CD4-positive, alpha-beta T cell treated with Interleukin-4 for 4 hours (primary cell): ENCODE measurements at regions not wholly inside any gene's neighbourhood (a gene's known extent, or its start where the extent isn't known, plus 50 kb on each side); places are given as distances from the start of the nearest gene placed in this dataset.
"Not testable (repeated sequence)": the region's sequence is repeated elsewhere in the genome, so short reads cannot be mapped to it uniquely, and the experiment has no call there.

Source experiments
- DNase-seq: peaks from one replicate; pipeline ENCODE4 v3.0.0-alpha.2; 2020

DNA sequence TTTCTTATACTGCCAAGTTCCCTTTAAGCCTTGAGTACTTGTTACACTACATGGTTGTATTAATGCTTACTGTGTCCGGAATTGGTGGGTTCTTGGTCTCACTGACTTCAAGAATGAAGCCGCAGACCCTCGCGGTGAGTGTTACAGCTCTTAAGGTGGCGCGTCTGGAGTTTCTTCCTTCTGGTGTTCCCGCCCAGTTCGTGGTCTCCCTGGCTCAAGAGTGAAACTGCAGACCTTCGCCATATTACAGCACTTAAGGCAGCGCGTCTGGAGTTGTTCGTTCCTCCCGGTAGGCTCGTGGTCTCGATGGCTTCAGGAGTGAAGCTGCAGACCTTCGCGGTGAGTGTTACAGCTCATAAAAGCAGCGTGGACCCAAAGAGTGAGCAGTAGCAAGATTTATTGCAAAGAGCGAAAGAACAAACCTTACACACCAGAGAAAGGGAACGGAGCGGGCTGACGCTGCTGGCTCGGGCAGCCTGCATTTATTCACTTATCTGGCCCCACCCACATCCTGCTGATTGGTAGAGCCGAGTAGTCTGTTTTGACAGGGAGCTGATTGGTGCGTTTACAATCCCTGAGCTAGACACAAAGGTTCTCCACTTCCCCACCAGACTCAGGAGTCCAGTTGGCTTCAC lies 1171.3 kb upstream of the B3GALT2 start:
- not testable (repeated sequence) for DNase-seq

DNA sequence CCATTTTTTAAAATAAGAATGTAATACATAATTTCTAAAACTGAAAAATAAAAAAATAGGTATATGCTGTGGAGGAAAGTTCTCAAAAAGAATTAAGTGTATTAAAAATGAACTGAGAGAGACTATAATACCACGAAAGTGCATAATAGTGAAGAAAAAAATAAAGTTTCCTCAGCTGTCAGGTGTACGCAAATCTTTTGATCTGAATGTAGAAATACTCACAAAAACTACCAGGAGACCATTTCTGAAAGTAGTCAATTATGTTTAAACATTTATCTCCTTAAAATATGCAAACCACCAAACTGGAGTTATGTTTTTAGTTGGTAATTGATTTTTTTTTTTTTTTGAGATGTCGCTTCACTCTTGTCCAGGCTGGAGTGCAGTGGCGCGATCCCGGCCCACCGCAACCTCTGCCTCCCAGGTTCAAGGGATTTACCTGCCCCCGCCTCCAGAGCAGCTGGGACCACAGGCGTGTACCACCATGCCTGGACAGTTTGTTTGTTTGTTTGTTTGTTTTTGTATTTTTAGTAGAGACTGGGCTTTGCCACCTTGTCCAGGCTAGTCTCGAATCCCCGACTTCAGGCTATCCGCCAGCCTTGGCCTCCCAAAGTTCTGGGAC lies 1169.2 kb upstream of the B3GALT2 start:
- no peak for DNase-seq

DNA sequence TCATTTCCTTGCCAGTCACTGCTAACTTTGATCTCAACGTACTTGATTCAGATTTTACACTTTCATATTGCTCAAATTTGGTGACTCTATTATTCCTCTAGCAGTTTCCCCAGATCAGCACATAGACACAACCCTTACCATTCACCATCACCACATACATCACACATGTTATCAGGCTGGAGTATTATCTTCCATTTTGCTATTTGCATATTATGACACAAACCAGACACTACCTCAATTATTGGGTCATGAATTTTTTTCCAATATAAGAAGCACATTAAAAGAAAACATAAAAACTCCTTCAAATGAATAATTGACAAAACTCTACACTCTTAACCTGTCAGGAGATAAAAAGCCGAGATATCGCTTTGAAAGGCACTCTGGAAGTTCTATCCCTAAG lies 1166.7 kb upstream of the B3GALT2 start:
- no peak for DNase-seq

DNA sequence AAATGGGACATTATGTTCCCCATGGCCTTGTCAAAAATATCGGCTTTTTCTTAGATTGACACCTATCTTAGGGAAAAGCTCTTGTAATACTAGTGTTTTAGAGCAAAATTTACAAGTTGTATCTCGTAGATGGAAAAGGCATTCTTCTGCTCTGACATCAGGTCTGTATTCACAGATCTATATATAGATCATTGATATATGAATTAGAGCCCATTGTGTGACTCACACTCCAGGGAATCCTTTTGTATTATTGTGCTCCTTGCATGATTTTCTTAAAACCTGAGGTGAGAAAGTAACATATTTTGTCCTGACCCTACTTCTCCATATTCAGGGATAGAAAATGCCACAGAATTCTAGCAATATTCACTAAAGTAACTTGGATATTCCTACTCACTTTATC lies 1160.8 kb upstream of the B3GALT2 start:
- no peak for DNase-seq

DNA sequence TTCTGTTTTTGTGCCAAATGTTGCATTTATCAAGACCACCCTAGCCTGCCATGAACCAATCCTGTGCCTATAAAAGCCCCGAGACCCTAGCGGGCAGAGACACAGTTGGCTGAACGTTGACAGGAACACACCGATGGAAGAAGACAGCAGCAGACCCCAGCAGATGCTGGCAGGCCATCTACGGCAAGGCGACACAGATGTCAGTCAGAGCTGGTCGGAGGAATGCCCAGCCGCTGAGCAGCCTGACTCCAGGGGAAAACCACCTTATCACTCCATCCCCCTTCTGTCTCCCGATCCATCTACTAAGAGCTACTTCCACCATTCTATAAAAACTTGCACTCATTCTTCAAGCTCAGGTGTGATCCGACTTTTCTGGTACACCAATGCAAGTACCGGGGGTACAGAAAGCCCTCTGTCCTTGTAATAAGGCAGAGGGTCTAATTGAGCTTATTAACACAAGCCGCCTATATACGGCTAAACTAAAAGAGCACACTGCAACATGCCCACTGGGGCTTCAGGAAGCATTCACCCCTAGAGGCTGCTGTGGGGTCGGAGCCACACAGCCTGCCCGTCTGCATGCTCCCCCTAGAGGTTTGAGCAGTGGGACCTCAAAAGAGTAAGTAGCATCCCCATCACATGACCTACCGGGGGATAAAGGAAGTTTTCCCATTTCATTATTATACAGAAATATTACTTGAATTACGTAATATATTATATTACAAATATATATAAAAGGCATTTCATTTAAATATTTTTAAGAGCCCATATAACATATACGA lies 1156.3 kb upstream of the B3GALT2 start:
- no peak for DNase-seq

DNA sequence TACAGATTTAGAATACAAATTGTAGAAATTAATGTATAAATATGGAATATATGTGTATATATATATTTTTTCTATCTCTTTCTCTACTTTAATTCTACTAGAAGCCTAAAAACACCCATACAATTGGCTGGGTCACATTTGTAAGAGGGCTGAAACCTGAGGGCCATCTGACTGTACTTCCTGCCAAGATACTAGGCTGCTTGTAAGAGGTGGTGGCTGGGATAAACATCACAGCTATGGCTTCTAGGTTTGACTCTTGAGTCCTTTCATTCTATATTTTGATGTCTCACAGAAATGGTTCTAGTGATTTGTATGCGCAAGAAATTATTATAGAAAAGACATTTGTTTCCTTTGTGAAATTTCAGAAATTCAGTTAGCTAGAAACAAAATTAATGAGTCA lies 1155.2 kb upstream of the B3GALT2 start:
- no peak for DNase-seq

DNA sequence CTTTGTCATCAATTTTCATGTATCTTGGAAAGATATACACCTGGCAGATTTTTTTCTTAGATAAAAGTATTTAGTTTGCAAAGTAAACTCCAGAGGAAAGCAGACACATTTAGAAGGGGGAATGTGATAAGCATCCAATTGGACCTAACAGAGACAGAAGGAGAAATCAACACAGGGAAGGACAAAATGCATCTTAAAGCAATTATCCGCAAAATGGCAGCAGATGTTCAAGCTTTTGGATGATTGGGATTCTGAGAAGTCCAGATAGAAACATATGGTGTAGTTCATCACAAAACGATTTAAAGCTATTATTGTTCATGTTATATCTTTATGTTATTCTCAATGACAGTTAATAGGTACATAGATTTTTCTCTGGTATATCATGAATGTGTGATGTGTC lies 1153.1 kb upstream of the B3GALT2 start:
- no peak for DNase-seq

DNA sequence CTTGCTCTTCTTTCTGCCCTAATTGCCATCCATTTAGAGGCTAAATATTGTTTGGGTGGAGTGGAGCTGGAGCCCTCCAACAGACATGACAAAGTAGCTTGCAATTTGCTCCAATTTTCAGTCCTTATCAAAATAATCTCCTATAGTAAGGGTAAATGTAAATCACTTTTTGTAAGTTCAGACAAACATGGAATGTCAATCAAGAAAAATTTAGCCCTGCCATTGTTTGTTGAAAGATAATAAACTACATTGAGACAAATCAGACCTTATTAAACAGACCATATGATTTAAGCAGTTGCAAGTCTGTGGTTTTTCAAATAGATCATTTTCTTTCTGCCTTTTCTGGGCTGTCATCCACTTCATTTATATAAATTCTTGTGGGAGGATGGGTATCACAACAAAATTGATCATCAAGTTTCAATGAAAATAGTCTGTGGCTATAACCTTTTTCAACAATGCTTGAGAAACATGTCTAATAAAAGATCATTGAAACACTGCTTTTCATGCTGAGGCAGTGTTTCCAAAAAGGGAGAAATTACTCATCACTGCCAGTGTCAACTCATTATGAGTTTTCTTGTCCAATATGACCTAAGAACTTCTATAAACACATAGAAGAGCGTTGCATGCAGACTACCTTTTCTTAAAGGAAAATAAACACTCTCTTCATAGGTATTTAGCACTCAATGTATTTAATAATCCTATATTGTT lies 1152.0 kb upstream of the B3GALT2 start:
- DNase-seq = no peak

DNA sequence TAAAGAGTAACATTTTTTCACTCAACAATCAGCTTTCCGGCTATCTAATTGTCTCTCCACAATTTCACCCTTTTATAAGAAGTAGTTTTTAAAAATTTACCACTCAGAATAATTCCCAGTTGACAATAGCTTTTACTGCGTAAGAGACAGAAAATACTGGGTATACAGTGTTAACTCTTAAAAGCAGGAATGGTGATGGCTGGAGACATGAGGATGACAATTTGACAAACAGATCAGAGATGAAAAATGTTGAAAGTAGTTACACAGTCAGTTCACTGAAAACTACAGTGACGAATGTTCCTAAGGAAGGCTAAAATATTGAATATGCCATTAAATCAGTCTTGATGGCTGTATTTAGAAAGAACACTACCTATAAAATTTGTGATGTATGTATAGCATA lies 1146.8 kb upstream of the B3GALT2 start:
- no peak for DNase-seq

DNA sequence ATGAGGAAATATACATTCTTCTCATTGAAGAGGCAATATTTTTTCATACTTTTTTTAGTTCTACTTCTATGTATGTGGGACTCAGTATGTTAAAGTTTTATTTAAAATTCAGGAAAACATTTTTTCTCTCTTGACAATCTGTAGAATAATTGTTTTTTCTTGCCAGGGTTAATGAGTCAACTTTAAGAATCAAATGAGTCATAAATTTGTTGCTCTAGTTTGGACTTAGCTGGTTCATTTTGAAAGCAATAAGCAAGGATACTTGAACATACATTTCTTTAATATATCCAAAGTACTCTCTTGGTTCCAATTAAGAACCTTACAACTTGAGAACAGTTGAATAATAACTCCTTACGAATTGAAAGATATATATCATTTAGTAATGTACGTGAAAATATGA lies 1145.3 kb upstream of the B3GALT2 start:
- DNase-seq = no peak

DNA sequence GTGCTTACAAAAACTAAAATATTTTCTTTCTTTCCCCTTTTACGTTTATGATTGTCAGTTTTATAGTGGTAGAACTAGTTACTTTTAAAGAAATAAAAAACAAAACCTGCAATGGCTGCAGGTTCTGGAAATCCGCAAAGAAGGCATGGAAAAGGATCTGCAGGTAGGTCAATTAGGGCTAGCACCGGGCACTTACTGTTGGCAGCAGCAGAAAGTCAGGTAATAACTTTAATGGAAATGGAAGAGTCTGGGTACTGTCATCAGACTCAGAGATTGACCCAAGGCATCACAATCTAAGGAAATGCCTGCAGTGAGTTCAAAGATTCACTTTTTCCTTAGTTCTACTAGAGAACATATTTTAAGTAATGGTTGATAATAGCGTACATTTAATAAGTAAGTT lies 1136.3 kb upstream of the B3GALT2 start:
- DNase-seq = no peak

DNA sequence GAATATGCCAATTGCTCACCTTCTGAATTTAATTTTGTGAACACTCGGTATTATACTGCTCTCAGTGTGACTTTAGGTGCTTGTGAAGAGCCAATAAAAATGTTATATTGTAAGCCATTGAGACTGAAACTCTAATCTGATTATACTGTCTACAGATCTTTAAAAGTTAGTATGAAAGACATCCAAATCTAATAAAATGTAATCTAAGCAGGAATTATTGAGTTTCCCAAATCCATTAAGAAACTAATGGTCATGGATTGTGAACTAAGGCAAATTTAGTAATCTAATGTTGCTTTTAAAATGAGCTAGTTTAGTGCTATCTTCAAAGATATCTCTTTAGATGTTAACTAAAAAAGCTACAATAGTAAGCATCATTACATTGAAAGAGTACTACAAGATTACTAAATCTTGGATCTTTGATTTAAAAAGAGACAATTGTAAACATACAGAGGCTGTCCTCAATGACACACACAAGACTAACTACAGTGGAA lies 1132.4 kb upstream of the B3GALT2 start:
- no peak for DNase-seq

DNA sequence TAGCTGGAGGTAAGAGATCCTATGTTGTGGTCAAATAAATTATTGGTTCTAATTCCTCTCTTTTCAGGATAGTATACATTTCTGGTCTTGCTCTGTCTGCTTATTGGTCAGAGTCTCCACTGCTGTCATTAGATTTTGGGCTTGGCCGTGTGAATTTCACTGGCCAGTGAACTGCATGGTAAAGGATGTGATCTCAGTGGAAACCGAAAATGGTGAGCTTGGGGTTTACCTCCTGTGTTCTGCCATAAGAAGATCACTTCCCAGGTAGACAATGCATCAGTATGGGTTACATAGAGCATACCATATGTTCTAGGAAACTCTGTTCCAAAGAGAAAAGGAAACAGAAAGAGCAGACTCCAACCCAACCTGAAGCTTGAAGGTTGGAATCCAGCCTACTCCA lies 1123.3 kb upstream of the B3GALT2 start:
- no peak for DNase-seq

DNA sequence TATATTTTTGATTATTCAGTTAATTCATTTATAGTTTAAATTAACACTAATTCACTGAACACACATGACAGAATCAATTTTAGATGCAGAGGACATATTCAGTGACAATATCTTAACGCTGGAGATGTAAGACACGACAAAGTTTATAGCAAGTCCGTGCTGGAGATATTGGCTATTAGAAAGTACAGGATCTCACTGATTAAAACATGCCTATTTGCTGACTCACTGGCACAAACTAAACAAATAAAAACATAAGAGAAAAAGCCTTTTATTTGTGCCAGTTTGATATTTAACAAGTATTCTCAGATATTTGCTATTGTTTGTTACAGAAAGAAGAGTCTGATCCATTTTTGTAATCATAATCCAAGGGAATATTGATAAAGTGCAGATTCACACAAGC lies 1122.9 kb upstream of the B3GALT2 start:
- DNase-seq = no peak

DNA sequence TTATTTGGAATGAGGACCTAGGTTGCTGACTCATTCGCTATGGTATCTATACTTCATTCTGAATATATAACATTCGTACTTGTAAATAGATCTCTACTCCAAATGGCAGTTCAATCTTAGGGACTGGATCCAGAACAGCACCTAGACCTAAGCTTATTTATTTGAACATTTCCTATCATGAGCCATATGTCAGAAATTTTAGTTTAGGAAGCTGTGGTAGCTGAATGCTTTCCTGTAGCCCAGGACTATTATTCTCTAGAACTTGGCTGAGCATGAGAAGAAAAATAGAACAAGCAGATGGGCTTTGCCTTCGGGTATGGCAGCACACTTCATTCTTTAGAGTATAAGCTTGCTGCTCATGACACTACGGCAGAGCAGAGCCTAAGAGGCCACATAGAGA lies 1114.4 kb upstream of the B3GALT2 start:
- no peak for DNase-seq

DNA sequence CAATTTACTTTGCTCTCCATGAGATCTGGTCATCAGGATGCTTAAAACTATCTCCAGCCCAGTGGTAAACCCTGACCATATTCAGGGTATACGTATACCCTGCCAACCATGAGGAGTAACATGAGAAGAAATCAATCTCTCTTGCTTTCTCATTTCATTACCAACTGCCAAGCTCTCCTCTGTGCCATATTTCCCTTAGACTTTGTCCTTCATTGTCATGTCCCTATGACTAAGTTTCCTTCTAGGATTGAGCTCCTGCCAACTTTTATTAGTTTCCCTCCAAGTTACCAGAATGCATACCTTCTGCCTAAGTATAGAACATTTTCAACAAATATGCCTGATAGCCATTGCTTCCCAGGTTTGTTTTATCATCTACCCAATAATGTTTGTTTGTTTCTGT lies 1113.9 kb upstream of the B3GALT2 start:
- DNase-seq = no peak

DNA sequence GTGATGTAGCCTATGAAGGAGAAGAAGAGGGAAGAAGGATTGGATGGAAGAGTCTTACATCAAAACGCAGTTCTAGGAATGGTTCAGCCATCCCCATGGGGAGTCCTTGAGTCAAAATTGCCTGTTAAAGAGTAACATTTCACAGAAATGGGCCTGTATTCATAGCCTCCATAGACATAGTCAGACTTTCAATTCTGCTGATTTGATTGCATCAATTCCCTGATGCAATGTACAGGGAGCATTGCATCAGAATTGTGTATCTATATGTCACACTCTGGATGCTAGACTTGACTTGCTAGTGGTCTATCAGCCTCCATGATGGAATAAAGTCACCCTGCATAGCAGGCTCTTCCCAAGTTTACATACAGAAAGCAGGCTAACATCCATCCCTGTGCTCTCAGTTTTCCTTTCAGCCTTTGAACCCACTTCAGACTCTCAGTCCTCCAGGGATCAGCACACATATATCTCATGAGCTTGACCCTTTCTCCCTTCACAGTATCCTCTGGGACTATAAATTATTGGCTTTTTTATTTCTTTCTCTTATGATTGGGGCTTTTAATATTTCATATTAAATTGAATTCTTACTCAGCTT lies 1111.7 kb upstream of the B3GALT2 start:
- no peak for DNase-seq

DNA sequence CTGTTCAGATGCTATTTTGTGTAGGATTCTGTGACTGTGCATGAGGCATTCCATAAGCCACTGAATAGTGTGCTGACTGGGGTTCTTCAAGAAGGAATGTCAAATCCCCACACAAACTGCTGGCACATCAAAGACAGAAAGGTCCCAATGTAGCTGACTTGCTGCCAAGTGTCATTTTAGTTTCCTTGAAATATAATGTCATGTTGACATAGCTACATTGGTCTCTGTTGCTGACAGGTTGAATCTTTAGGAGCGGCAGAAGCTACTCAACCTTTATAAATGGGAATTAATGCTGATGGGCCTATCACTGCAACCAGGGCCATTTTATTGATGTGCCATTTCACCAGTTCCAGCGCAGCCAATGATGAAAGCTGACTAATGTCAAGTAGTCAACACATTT lies 1110.7 kb upstream of the B3GALT2 start:
- DNase-seq = no peak

DNA sequence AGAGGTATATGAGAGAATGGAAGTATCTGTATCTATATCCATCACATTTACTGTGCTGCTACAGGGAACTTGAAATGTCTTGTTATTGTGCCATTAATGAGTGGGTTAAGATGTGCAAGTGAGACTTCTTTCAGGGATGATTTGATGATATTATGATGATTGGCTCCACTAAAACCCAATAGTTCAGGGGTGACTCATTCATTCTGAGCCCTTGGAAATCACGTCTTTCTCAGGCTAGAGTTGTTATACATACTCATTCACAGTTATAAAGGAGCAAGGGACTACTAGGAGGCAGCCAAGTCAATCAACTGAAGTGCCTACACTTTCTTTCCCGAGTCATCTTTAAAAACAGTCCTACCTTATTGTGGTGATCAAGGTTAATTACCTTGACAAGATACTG lies 1109.8 kb upstream of the B3GALT2 start:
- DNase-seq = no peak

DNA sequence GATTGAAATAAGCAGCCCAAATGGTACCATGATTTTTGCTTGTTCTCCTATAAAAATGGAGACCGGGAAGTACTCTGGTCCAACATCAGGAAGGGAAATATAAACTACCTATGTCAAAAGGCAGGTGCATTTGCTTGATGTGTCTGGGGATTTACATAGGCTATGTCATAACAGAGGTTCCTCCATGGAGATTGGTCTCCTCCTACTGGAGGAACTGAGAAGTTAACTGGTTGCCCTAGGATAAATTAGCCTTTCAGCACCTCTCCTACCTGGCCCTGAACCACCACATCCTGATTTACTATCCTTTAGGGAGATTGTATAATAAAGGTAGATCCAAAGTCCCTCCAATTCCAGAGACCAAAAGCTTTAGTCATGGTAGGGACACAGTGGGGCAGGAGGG lies 1109.3 kb upstream of the B3GALT2 start:
- DNase-seq = peak; percentile 69

DNA sequence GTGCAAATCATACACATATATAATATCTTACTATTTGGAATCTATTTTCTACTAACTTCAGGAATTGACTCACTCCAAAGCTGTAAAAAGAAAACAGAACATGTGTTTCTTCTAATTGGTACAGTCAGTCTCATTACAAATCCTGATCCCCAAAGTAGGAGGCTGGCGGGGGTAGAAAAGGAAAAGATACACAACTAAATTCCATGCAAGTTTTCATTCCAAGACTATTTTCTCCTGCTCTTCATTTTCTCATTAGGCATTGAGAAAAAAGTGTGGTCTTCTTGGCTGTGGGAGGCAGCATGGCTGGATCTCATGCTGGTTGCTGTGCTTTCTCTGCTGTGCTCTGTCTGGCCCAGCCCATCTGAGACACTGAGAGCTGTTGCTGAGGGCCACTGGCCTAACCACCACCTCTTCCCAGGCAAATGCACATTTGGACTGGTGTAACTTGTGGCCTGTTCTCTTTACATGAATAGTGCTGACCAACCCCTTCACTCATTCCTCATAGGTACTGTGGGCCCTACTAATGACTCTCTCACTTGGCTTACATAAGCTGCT lies 1107.5 kb upstream of the B3GALT2 start:
- DNase-seq = no peak

DNA sequence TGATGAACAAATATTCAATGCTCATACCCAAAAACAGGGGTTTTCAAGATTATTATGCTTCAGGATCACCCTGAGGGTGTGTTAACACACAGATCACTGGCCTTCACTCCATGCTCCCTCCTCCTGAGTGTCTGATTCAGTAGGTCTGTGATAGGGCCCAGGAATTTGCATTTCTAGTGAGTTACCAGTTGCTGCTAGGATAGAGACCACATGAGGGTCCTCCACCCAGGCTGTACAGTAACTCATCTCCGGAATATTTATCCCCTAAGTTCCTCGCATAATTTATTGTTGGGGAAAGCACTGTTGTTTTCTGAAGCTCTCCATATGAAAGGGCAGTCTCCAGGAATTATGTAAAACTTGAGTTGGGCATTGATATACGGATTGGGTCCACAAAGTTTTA lies 1106.6 kb upstream of the B3GALT2 start:
- no peak for DNase-seq
